T-helper 1 cell (primary cell): ENCODE measurements at regions not wholly inside any gene's neighbourhood (a gene's known extent, or its start where the extent isn't known, plus 50 kb on each side); places are given as distances from the start of the nearest gene placed in this dataset.

Experiments used
- DNase-seq, 5 donors: peaks; one replicate each; pipeline ENCODE4 v3.0.0-alpha.2; 2012 to 2020

- no peak for DNase-seq
Measured at GRCh38 chr10:128956149-128956548, 510.9 kb upstream of the MGMT start.

GRCh38 chr10:128957221-128957620, 509.8 kb upstream of the MGMT start:
- DNase-seq = no peak

GRCh38 chr10:128958834-128959690, 508.0 kb upstream of the MGMT start:
- DNase-seq = no peak

GRCh38 chr10:128959746-128960145, 507.3 kb upstream of the MGMT start:
- DNase-seq = no peak

- no peak for DNase-seq
Measured at GRCh38 chr10:128960517-128960916, 506.5 kb upstream of the MGMT start.

- no peak for DNase-seq
Measured at GRCh38 chr10:128962182-128962581, 504.9 kb upstream of the MGMT start.

GRCh38 chr10:128963211-128964099, 503.6 kb upstream of the MGMT start:
- DNase-seq = no peak

GRCh38 chr10:128964100-128964403, 503.0 kb upstream of the MGMT start:
- no peak for DNase-seq

GRCh38 chr10:128967980-128968756, 498.9 kb upstream of the MGMT start:
- no peak for DNase-seq

- no peak for DNase-seq
Measured at GRCh38 chr10:128969551-128969950, 497.5 kb upstream of the MGMT start.

- DNase-seq = no peak
Measured at GRCh38 chr10:128971374-128972035, 495.5 kb upstream of the MGMT start.

GRCh38 chr10:128972036-128972405, 495.0 kb upstream of the MGMT start:
- DNase-seq = no peak

GRCh38 chr10:128973221-128973620, 493.8 kb upstream of the MGMT start:
- DNase-seq = no peak

GRCh38 chr10:128976856-128977255, 490.2 kb upstream of the MGMT start:
- DNase-seq = no peak

GRCh38 chr10:128978211-128978610, 488.8 kb upstream of the MGMT start:
- no peak for DNase-seq

GRCh38 chr10:128979405-128979804, 487.6 kb upstream of the MGMT start:
- DNase-seq = no peak

- no peak for DNase-seq
Measured at GRCh38 chr10:128981251-128981650, 485.8 kb upstream of the MGMT start.

GRCh38 chr10:128981881-128982615, 485.0 kb upstream of the MGMT start:
- DNase-seq = no peak

GRCh38 chr10:128982616-128982915, 484.5 kb upstream of the MGMT start:
- no peak for DNase-seq

- no peak for DNase-seq
Measured at GRCh38 chr10:128985036-128985435, 482.0 kb upstream of the MGMT start.

GRCh38 chr10:128990986-128991385, 476.1 kb upstream of the MGMT start:
- no peak for DNase-seq

GRCh38 chr10:128992770-128993169, 474.3 kb upstream of the MGMT start:
- no peak for DNase-seq
